ENCODE measurements at regions not wholly inside any gene's neighbourhood (a gene's known extent, or its start where the extent isn't known, plus 50 kb on each side); places are given as distances from the start of the nearest gene placed in this dataset.

DNA sequence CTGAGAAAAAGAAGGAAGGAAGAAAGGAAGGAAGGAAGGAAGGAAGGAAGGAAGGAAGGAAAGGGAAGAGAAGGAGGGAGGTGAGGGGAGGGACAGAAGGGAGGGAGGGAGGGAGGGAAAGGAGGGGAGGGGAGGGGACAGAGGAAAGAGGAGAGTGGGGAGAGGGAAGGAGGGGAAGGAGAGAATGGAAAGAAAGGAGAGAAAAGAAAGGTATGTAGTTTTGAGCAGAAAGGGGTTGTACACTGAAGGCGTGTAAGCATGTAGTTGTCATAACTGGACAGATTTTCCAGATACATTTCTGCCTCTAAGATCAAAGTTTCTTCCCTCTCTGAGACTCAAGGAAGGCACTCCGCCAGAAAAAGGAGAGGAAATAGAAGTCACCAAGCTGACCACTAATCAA is 113.4 kb upstream of the KBTBD8 start:
- no TSS peak for BruUV-seq (replicated peaks)
- Histone ChIP-seq H3K9ac (replicated peaks; ENCODE audit: extremely low read depth, insufficient read depth, low read length) (no peak overlapping the region), H3K4me1 (ENCODE audit: control insufficient read depth, extremely low read depth, insufficient read depth, low read length) (no peaks in the 10 kb centered on the region), H2AFZ (ENCODE audit: low read depth, low read length) (no peak overlapping the region), H3K27ac (ENCODE audit: insufficient read depth, low read depth, low read length) (no peak overlapping the region), H3K27me3 (ENCODE audit: control insufficient read depth in 2 of 2, insufficient read depth in 2 of 2, low read length in 2 of 2) (no peaks in the 10 kb centered on the region), H3K36me3 (ENCODE audit: control insufficient read depth in 2 of 2, extremely low read depth in 1 of 2, insufficient read depth in 2 of 2, low read length in 2 of 2) (no peaks in the 10 kb centered on the region), H3K9me1 (replicated peaks; ENCODE audit: control insufficient read depth, extremely low read depth, insufficient read depth, low read length) (no peaks in the 10 kb centered on the region), H4K20me1 (replicated peaks; ENCODE audit: control insufficient read depth, extremely low read depth, insufficient read depth, low read length) (no peaks in the 10 kb centered on the region), H3K79me2 (ENCODE audit: control insufficient read depth, insufficient read depth, low read length) (no peaks in the 10 kb centered on the region), H3K9me3 (replicated peaks; ENCODE audit: control insufficient read depth, insufficient read depth, low read length) (no peaks in the 10 kb centered on the region), H3K4me2 (ENCODE audit: insufficient read depth, low read length) (no peak overlapping the region), H3K4me3 (replicated peaks in 1 of 3; ENCODE audit: insufficient read depth in 1 of 3, low read depth in 1 of 3, low read length in 3 of 3) (no peak overlapping the region)
- ChIA-PET CTCF (no interaction called here), POLR2A (no interaction called here)
- no peak for FAIRE-seq
- intact Hi-C loops (cut with micrococcal nuclease) (no loop called here), dilution Hi-C loops (cut with MboI; ENCODE audit: extremely low pct_ligation_motif_present, low sequenced_read_pairs) (no loop called here)
- TF ChIP-seq MYC (IDR thresholded peaks at IDR 0.05; ENCODE audit: low read depth, low read length) (no peak), POLR2AphosphoS5 (IDR thresholded peaks at IDR 0.05; ENCODE audit: insufficient read depth, low read depth, low read length) (no peak), FOS (IDR thresholded peaks at IDR 0.05; ENCODE audit: borderline replicate concordance, insufficient read depth, low read length) (no peak), JUN (IDR thresholded peaks at IDR 0.05; ENCODE audit: borderline replicate concordance, insufficient read depth, insufficient read length, low read depth) (no peak)
- TF ChIP-seq, protein P1, sequence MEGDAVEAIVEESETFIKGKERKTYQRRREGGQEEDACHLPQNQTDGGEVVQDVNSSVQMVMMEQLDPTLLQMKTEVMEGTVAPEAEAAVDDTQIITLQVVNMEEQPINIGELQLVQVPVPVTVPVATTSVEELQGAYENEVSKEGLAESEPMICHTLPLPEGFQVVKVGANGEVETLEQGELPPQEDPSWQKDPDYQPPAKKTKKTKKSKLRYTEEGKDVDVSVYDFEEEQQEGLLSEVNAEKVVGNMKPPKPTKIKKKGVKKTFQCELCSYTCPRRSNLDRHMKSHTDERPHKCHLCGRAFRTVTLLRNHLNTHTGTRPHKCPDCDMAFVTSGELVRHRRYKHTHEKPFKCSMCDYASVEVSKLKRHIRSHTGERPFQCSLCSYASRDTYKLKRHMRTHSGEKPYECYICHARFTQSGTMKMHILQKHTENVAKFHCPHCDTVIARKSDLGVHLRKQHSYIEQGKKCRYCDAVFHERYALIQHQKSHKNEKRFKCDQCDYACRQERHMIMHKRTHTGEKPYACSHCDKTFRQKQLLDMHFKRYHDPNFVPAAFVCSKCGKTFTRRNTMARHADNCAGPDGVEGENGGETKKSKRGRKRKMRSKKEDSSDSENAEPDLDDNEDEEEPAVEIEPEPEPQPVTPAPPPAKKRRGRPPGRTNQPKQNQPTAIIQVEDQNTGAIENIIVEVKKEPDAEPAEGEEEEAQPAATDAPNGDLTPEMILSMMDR (IDR thresholded peaks at IDR 0.05; ENCODE audit: extremely low read depth in 1 of 2, insufficient read depth in 1 of 2, low read depth in 1 of 2, low read length in 2 of 2), result no peak
- TF ChIP-seq, protein P2, sequence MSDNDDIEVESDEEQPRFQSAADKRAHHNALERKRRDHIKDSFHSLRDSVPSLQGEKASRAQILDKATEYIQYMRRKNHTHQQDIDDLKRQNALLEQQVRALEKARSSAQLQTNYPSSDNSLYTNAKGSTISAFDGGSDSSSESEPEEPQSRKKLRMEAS (IDR thresholded peaks at IDR 0.05; ENCODE audit: insufficient read depth, insufficient read length), result no peak
- no peak for DNase-seq (ENCODE audit: low read depth, low spot score)

Data from endothelial cell of umbilical vein (primary cell).